ENCODE measurements at regions not wholly inside any gene's neighbourhood (a gene's known extent, or its start where the extent isn't known, plus 50 kb on each side); places are given as distances from the start of the nearest gene placed in this dataset.
A peak's percentile ranks its signal among the peaks of the same experiment; 100 is the strongest.
"Not testable (repeated sequence)": the region's sequence is repeated elsewhere in the genome, so short reads cannot be mapped to it uniquely, and the experiment has no call there.

GRCh38 chr21:16218682-16219343, 489.0 kb downstream of the USP25 start:
- no peak for DNase-seq (ENCODE audit: low read depth)

- DNase-seq (ENCODE audit: low read depth): not testable (repeated sequence)
Observed at GRCh38 chr21:16224756-16225155, 495.0 kb downstream of the USP25 start.

DNA sequence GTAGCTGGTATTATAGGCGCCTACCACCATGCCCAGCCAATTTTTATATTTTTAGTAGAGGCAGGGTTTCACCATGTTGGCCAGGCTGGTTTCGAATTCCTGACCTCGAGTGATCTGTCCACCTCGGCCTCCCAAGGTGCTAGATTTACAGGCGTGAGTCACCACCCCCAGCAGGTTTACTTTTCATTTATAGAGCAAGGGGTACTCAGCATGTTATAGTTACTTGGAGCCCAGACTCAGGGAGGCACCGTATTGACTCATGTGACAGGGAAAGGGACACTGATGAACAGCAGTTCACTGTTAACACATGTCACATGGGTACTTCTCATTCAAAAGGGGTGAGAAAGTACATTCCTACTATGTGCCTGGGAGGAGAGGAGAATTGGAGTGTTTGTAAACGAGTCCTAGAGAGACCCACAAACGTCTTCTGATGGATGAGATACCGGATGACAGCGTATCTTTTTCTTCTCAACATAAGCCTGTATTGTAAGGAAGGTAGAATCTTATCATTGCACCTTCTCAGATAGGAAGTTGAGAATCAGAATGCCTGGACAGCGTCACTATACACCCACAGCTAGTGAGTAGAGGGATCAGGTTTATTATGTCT, 510.0 kb downstream of the USP25 start:
- DNase-seq (ENCODE audit: low read depth): no peak

DNA sequence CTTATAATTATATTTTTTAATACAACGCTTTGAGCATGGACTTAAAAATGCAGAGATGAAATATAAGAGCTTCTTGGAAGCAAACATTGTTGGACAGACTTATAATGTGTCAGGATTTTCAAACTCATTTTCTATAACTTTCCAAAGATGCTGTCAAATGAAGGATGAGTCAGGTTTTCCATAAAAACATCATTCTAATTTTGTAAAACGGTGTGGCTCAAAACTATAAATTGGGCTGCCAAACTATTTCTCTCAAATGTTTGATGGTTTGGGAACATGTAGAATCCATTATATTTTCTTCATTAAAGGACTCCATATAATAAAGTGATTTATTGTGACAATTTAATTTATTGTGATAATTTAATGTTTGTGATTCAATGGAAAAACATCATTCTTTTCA, 511.2 kb downstream of the USP25 start:
- no peak for DNase-seq (ENCODE audit: low read depth)

DNA sequence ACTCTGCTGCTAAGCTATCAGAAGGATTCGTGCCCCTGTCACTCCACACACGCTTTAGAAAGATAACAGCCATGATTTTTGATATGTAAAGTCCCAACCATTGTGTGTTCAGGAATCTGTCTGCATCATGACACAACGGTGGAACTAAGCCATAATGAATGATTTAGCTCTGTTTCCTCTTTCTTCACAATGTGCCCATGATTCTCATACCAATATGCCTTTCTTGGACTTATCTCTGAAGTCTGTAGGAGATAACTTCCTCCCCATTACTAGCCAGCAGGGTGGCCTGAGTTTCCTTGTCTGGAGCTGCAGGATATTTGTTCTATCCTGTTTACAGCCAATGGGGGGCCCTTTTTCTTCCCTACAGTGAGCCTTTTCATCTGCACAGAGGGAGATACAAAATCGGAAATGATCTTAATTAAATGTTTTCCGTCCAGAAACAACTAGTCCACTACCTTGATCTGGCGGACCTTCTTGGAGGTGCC, 511.7 kb downstream of the USP25 start:
- no peak for DNase-seq (ENCODE audit: low read depth)

GRCh38 chr21:16243396-16243795, 513.6 kb downstream of the USP25 start:
- no peak for DNase-seq (ENCODE audit: low read depth)

- DNase-seq (ENCODE audit: low read depth): no peak
Observed at GRCh38 chr21:16248705-16249104, 518.9 kb downstream of the USP25 start.

- DNase-seq (ENCODE audit: low read depth): no peak
Observed at GRCh38 chr21:16250273-16250672, 520.5 kb downstream of the USP25 start.

DNA sequence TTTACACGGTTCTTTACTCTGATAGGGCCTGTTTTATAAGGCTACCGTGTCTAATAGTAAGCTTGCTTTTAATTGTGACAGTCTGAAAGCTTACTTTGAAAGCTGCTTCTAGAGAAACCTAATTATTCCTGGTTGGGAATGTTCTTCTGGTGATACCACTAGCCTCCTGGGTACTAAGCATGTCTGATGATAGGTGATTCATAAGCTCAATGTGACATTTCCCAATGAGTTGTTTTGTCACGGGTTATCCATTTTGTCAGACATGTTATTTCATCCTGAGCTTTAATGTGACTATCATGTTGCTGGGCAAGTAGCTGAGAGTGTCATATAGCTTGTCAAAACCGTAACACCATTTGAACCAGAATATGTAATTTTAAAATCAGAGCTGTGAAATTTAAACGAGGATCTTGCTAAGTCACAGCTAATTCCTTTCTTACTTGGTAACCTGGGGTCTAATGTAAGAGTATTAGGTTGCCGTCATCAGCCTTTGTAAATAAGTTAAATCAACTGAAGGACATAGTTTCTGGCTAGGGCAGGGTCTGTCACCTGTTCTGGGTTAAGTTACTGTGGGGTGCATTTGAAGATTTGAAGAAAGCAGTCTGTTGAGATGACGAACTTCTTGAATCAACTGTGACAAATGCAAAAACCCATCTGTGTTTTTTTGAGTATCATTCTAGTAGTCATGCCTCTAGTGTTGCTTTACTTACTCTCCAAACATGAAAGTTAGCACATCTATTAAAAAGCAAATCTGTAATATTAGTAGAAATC, 529.2 kb downstream of the USP25 start:
- DNase-seq (ENCODE audit: low read depth): no peak

- DNase-seq (ENCODE audit: low read depth): no peak
Observed at GRCh38 chr21:16262091-16262490, 532.3 kb downstream of the USP25 start.

- DNase-seq (ENCODE audit: low read depth): no peak
Observed at GRCh38 chr21:16264319-16264718, 534.5 kb downstream of the USP25 start.

- no peak for DNase-seq (ENCODE audit: low read depth)
Observed at GRCh38 chr21:16269476-16269875, 539.7 kb downstream of the USP25 start.

DNA sequence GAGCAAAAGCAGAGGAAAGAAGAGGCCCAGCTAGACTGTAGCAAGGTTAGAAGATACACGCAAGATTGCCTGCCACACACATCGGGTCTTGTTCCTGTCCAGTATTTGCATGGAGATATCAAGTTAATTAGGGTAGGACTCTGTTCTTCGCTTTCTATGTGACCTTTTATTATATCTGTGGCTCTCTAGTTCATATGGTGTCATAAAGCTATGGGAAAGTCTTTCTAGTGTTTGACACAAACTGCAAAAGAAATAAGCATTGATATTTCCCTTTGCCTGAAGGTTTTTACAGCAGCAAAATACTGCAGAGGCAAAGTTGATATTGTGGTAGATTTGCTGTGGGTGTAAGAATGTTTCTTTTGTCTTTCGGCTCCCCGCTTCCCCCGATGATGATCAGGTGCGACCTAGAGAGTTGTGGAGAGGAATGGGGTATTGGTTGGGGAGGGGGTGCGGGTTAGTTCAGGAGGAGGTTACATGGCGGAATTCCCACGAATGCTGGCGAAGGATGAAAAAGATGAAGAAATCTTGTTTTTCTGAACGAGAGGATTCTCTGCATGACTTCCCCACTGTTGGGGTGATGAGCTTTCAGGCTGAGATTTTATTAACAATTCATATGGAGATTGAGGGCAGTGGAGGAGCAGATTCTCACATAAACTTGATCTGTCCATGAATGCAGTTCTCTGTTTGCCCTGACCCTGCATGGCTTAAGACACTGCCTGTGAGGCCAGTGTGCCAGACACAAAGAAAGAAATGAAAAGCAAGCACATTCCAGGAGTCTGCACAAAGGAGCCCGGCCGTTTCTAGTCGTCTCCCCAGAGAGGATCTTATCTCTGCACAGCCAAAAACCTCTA, 550.2 kb downstream of the USP25 start:
- peak; percentile 42 for DNase-seq (ENCODE audit: low read depth)

GRCh38 chr21:16280686-16281091, 550.9 kb downstream of the USP25 start:
- no peak for DNase-seq (ENCODE audit: low read depth)

- no peak for DNase-seq (ENCODE audit: low read depth)
Observed at GRCh38 chr21:16283516-16283915, 553.7 kb downstream of the USP25 start.

DNA sequence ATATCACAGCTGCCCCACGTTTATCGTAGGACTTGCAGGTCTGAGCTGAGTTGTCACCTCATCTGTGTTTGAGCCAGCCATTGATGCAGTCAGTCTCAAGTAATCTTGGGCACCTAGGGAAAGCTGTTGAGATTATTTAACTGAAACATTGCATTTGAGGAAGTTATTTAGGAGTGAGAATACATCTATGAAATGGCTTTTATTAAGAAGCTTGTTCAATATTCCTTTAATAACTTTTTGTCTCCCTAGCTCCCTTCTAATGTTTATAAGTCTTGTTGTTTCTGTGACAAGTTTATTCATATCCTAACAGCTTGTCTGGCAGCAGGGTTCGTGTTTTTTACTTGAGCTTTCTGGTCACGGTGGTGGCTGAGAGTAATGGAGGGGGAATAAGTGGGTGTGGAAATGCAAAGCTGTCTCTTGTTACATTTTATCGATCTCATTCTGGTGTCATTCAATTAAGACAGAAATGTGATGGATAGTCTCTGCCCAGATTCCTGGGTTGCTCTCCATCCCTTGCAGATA, 555.9 kb downstream of the USP25 start:
- DNase-seq (ENCODE audit: low read depth): no peak

- no peak for DNase-seq (ENCODE audit: low read depth)
Observed at GRCh38 chr21:16287046-16287445, 557.3 kb downstream of the USP25 start.

- DNase-seq (ENCODE audit: low read depth): no peak
Observed at GRCh38 chr21:16291296-16291695, 561.5 kb downstream of the USP25 start.

- no peak for DNase-seq (ENCODE audit: low read depth)
Observed at GRCh38 chr21:16294128-16294527, 564.3 kb downstream of the USP25 start.

- DNase-seq (ENCODE audit: low read depth): no peak
Observed at GRCh38 chr21:16302851-16303282, 573.1 kb downstream of the USP25 start.

GRCh38 chr21:16304174-16305095, 574.7 kb downstream of the USP25 start:
- DNase-seq (ENCODE audit: low read depth): no peak
